Fibroblast of lung (primary cell): ENCODE measurements at regions not wholly inside any gene's neighbourhood (a gene's known extent, or its start where the extent isn't known, plus 50 kb on each side); places are given as distances from the start of the nearest gene placed in this dataset.

Experiments
- CTCF ChIP-seq, 2 donors: IDR thresholded peaks in 1 of 2; conservative IDR thresholded peaks in 1 of 2; 1 replicate in 1 of 2; 2 replicates in 1 of 2; pipeline ENCODE4 v1.5.1; 2011 to 2012; ENCODE audit warnings: low read length in 2 of 2, control low read depth in 1 of 2, inconsistent platforms in 1 of 2, low read depth in 1 of 2, mild to moderate bottlenecking in 1 of 2
- EZH2 ChIP-seq: IDR thresholded peaks from 2 replicates; pipeline ENCODE4 v1.5.1; 2012; ENCODE audit warnings: low read length, control low read depth, mild to moderate bottlenecking; ENCODE audit errors: missing control alignments

GRCh38 chr11:130760515-130761125 lies 155.7 kb downstream of the SNX19 start:
- no peak for TF ChIP-seq CTCF (conservative IDR thresholded peaks at IDR 0.05 in 1 of 2, IDR thresholded peaks at IDR 0.05 in 1 of 2; ENCODE audit: low read depth in 1 of 2, low read length in 2 of 2)
- TF ChIP-seq EZH2: no peak
